HepG2 (cell line): ENCODE measurements at regions not wholly inside any gene's neighbourhood (a gene's known extent, or its start where the extent isn't known, plus 50 kb on each side); places are given as distances from the start of the nearest gene placed in this dataset.

Experiments
- ATAC-seq: fragments of 200-7000 bp; cut with Tn5 transposase; 3 replicates; pipeline ENCODE4 v1.9.1; 2020; ENCODE audit warnings: mild to moderate bottlenecking, moderate library complexity
- BruUV-seq: library from RNA; stranded (reverse); fragments of 400-500 nt; replicated peaks from 2 replicates; lab custom pipeline; 2021; lab: Mats Ljungman, UMichigan
- CTCF ChIA-PET: fragments of 300-600 bp; formaldehyde crosslinking; extraction: SDS; loops from one replicate; lab custom pipeline; 2021; ENCODE audit warnings: low total read pairs, inconsistent platforms, low intra/inter-chr PET ratio; lab: Yijun Ruan, JAX
- POLR2A ChIA-PET: fragments of 350-600 bp; sonication (Branson Sonifier 250); formaldehyde crosslinking; loops from one replicate; lab custom pipeline; 2020; ENCODE audit warnings: antibody characterized with exemption, inconsistent platforms; lab: Yijun Ruan, JAX
- DNase-seq: peaks from one replicate; pipeline ENCODE4 v3.0.0-alpha.2; 2015; ENCODE audit warnings: low spot score
- FAIRE-seq: peaks from 3 replicates; lab custom pipeline; 2011; peaks lifted over from hg19 to GRCh38; lab: Jason Lieb, UNC
- H2AFZ ChIP-seq: one replicate; pipeline ENCODE4 v1.6.1; 2011; ENCODE audit warnings: low read length, inconsistent platforms
- H3K27ac ChIP-seq: fragments of 300-600 bp; 3 replicates; pipeline ENCODE4 v1.8.0; 2011; ENCODE audit warnings: mixed run types, mild to moderate bottlenecking, mixed read lengths, low read length, inconsistent platforms; ENCODE audit not compliant: insufficient read depth; ENCODE audit errors: extremely low read length
- H3K27me3 ChIP-seq, 2 experiments: fragments of 200-600 bp in 1 of 2; 2 replicates in 1 of 2; 3 replicates in 1 of 2; pipeline versions ENCODE4 v1.6.0 to v1.8.0; 2011; ENCODE audit warnings: low read length in 2 of 2, mild to moderate bottlenecking in 2 of 2, moderate library complexity in 2 of 2, inconsistent platforms in 1 of 2; ENCODE audit not compliant: insufficient read depth in 2 of 2, control insufficient read depth in 1 of 2
- H3K36me3 ChIP-seq, 2 experiments: fragments of 200-600 bp in 1 of 2; replicated peaks in 1 of 2; 2 replicates in 1 of 2; 3 replicates in 1 of 2; pipeline versions ENCODE4 v1.5.1 to v1.8.0; 2011; ENCODE audit warnings: low read length in 2 of 2, inconsistent platforms in 1 of 2; ENCODE audit not compliant: insufficient read depth in 2 of 2, control insufficient read depth in 1 of 2
- H3K4me1 ChIP-seq: 2 replicates; pipeline ENCODE4 v1.5.1; 2012; ENCODE audit warnings: low read length, inconsistent platforms; ENCODE audit not compliant: insufficient read depth
- H3K4me2 ChIP-seq: 2 replicates; pipeline ENCODE4 v1.6.0; 2011; ENCODE audit warnings: low read depth, low read length, inconsistent platforms
- H3K4me3 ChIP-seq, 3 experiments: fragments of 200-600 bp in 1 of 3; sonication (generic), shearing (Covaris generic) in 1 of 3; replicated peaks in 1 of 3; 2 replicates each; pipeline ENCODE4 v1.5.1; 2011 to 2016; ENCODE audit warnings: low read length in 3 of 3, inconsistent platforms in 2 of 3, low read depth in 2 of 3, mild to moderate bottlenecking in 2 of 3, control low read depth in 1 of 3, mixed read lengths in 1 of 3; ENCODE audit not compliant: insufficient read depth in 1 of 3
- H3K79me2 ChIP-seq: one replicate; pipeline ENCODE4 v1.6.1; 2011; ENCODE audit warnings: low read length, inconsistent platforms; ENCODE audit not compliant: insufficient read depth
- H3K9ac ChIP-seq: 2 replicates; pipeline ENCODE4 v1.6.0; 2011; ENCODE audit warnings: mild to moderate bottlenecking, low read depth, low read length, inconsistent platforms; ENCODE audit not compliant: insufficient read depth
- H3K9me3 ChIP-seq: 2 replicates; pipeline ENCODE4 v1.5.1; 2012; ENCODE audit warnings: mild to moderate bottlenecking, low read length
- H4K20me1 ChIP-seq: 2 replicates; pipeline ENCODE4 v1.6.0; 2011; ENCODE audit warnings: inconsistent platforms, mild to moderate bottlenecking, low read length, moderate library complexity; ENCODE audit not compliant: insufficient read depth
- AHR ChIP-seq: IDR thresholded peaks from 2 replicates; pipeline ENCODE4 v1.6.1; 2018; ENCODE audit warnings: missing genetic modification reagents, missing compliant biosample characterization
- CAMTA2 ChIP-seq: sonication (generic); formaldehyde crosslinking; IDR thresholded peaks from 2 replicates; pipeline ENCODE4 v1.4.0; 2020; ENCODE audit warnings: mild to moderate bottlenecking, missing genetic modification reagents, borderline replicate concordance
- FOXA3 ChIP-seq: IDR thresholded peaks from 2 replicates; pipeline ENCODE4 v1.6.1; 2016; ENCODE audit warnings: missing genetic modification reagents, missing compliant biosample characterization
- GATAD2A ChIP-seq: IDR thresholded peaks from 2 replicates; pipeline ENCODE4 v1.6.1; 2016
- KAT8 ChIP-seq: IDR thresholded peaks from 2 replicates; pipeline ENCODE4 v1.6.1; 2016; ENCODE audit warnings: missing genetic modification reagents, missing compliant biosample characterization
- RERE ChIP-seq: IDR thresholded peaks from 2 replicates; pipeline ENCODE4 v1.6.1; 2016; ENCODE audit warnings: low read depth, missing genetic modification reagents, missing compliant biosample characterization
- U2AF1 ChIP-seq: fragments of 200-400 bp; formaldehyde crosslinking; optimal IDR thresholded peaks from 2 replicates; pipeline ENCODE3; 2017; ENCODE audit warnings: mild to moderate bottlenecking, low read depth, low read length
- ZBTB39 ChIP-seq: sonication (generic); formaldehyde crosslinking; IDR thresholded peaks from 2 replicates; pipeline ENCODE4 v1.5.0; 2020; ENCODE audit warnings: missing genetic modification reagents
- ZHX2 ChIP-seq, 2 experiments: sonication (generic) in 1 of 2; formaldehyde crosslinking in 1 of 2; IDR thresholded peaks; 2 replicates each; pipeline versions ENCODE4 v1.6.1 to v1.9.0; 2014 to 2022; ENCODE audit warnings: antibody characterized with exemption in 1 of 2, borderline replicate concordance in 1 of 2, inconsistent platforms in 1 of 2, low read depth in 1 of 2, missing genetic modification reagents in 1 of 2
- ZNF878 ChIP-seq: sonication (generic); formaldehyde crosslinking; IDR thresholded peaks from 2 replicates; pipeline ENCODE4 v1.8.1; 2023; ENCODE audit warnings: mild to moderate bottlenecking, missing genetic modification reagents, moderate library complexity
- WGBS: methylation state at CpG from one replicate; pipeline ENCODE4 v1.1.6; 2017; ENCODE audit warnings: low lambda C conversion rate; 5-methylcytosine and 5-hydroxymethylcytosine counted together
- in situ Hi-C: cut with HindIII; loops from 2 replicates; pipeline ENCODE4 v1.10.0; 2017; ENCODE audit warnings: low pct_unique_long_range_greater_than_20kb; ENCODE audit not compliant: extremely low pct_ligation_motif_present
- intact Hi-C: fragments of 100-400 bp; cut with micrococcal nuclease; formaldehyde crosslinking; loops from one replicate; pipeline ENCODE4 v1.10.0; 2022; ENCODE audit not compliant: unreplicated experiment

GRCh38 chr2:111663471-111664274 is 220.3 kb downstream of the ANAPC1 start:
- intact Hi-C loops (no loop called here), in situ Hi-C loops (loop anchor here (25.0 kb wide), 1 partner anchor 176 kb away; no protein-coding TSS in a partner anchor)
- ATAC-seq (peak; percentile 64), DNase-seq (peak; percentile 67), FAIRE-seq (peak; percentile 46)
- Histone ChIP-seq H3K4me1 (peaks cover 29% of the 10 kb centered on the region), H3K4me2 (peak overlapping the region; percentile 67), H3K79me2 (no peaks in the 10 kb centered on the region), H3K4me3 (peak overlapping the region in 1 of 3 experiments; percentile 21; a peak in 1 of 6 replicates), H3K9ac (no peak overlapping the region), H3K27ac (no peak overlapping the region), H4K20me1 (no peaks in the 10 kb centered on the region), H3K9me3 (no peaks in the 10 kb centered on the region), H3K36me3 (no peaks in the 10 kb centered on the region), H2AFZ (no peak overlapping the region), H3K27me3 (no peaks in the 10 kb centered on the region; a peak in 2 of 5 replicates)
- no TSS peak for BruUV-seq
- ChIA-PET POLR2A (no interaction called here), CTCF (no interaction called here)
- 34% methylated on average over 13 of the region's 13 CpGs for WGBS
- TF ChIP-seq GATAD2A (CRISPR knock-in tag), result peak; percentile 33; the same call in 1 of the 2 replicates
- TF ChIP-seq ZHX2 (IDR thresholded peaks at IDR 0.05; ENCODE audit: low read depth), result no peak
- TF ChIP-seq ZHX2 (CRISPR knock-in tag; IDR thresholded peaks at IDR 0.05; ENCODE audit: borderline replicate concordance), result no peak
- no peak for TF ChIP-seq ZBTB39
- no peak for TF ChIP-seq ZNF878
- no peak for TF ChIP-seq RERE (CRISPR knock-in tag)
- TF ChIP-seq CAMTA2 (CRISPR knock-in tag), result no peak
- no peak for TF ChIP-seq U2AF1
- no peak for TF ChIP-seq KAT8 (CRISPR knock-in tag)
- peak; percentile 84 for TF ChIP-seq FOXA3
- no peak for TF ChIP-seq AHR (CRISPR knock-in tag)
